HG03432 (cell line): ENCODE measurements at regions not wholly inside any gene's neighbourhood (a gene's known extent, or its start where the extent isn't known, plus 50 kb on each side); places are given as distances from the start of the nearest gene placed in this dataset.

Experiments
- ATAC-seq: cut with Tn5 transposase; IDR thresholded peaks from one replicate; pipeline ENCODE4 v1.9.1; 2021; ENCODE audit warnings: mild to moderate bottlenecking, moderate library complexity; ENCODE audit not compliant: unreplicated experiment

DNA sequence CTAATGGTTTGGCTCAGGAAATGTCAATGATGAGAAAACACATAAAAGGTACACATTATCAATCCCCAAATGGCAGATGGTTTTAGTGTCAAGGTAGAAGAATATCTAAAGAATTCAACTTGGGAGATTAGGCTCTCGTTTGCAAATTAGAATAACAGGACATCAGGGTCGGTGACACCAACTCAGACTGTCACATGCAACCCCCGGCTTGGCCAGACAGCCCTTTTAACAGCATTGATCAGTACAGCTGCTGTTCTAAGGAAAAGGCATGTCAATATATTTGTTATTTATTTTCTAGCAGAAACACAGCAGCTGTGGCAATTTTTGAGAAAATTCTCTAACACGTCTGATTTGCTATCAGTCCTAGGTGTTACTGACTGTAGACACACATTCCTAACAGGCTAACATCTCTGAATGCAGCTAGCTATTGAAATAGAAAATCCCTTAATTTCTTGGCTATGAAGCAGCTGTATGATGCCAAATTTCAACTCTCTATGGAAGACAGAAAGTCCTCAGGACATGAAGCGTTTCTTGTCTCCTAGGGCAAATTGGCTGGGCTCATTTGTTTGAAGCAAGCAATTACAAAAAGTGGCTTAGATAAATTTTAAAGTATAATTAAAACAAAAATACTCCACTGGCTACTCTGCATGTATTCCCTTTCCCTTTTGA lies 269.0 kb upstream of the CXXC4 start:
- no peak for ATAC-seq

DNA sequence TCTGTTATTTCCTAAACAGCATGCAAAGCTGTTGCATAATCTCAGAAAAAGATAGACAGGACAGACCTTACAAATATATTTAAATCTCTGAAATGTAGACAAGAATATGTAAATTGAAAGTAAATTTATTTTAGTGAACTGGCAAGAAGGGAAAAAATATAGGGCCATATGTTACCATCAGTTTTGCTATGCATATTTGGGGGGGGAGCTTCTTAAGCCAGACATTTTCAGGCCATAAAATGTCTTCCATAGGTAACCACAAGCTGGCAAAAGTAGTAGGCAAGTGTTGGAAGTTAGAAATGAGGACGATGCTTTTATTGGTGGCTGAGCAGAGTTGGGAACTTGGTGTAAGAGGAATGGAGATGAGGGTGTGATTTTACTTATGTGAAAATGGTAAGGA lies 272.0 kb upstream of the CXXC4 start:
- ATAC-seq = no peak

DNA sequence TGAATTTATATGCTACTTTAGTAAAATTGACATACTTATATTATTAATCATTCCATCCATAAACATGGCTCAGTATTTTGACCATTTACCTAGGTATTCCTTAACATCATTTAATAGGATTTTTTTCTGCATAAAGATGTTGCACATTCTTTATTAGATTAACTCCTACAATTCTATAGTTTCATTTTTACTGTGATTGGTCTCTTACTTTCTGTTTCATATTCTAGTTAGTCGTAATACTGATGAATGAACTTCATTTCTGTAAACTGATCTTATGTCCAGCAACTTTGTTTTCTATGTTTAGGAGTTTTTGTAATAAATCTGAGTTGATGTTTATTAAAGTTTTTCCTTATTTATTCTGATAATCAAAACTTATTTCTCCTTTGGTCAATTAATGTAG lies 278.2 kb upstream of the CXXC4 start:
- ATAC-seq = peak; percentile 74

DNA sequence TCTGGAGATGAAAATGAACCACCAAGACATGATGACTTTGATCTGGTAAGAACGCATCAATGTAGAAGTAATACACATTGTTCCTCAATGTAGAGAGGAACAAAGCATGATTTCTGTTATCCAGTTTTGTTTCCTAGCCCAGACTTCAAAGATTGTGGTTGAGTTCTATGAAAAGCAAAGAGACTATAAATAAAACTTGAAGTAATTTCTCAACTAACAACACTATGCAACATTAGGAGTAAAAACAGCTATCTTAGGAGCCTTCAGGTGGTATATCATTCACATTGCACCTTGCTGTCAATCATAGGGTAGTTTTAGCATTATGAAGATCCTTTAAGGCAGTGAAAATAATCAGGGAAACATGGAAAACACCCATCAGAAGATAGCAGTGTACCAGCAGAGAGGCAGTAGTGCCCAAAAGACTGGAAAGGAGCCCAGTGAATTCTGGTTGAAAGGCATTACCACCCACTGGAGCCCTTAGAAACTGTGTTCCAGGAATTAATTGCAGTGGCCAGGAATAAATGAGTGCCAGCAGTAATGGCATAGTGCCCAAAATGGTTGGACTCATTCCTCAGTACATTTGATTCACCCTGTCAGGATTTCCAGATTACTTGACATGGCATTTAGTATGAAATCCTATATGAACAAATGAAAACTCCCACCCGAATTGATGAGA lies 300.7 kb upstream of the CXXC4 start:
- no peak for ATAC-seq

DNA sequence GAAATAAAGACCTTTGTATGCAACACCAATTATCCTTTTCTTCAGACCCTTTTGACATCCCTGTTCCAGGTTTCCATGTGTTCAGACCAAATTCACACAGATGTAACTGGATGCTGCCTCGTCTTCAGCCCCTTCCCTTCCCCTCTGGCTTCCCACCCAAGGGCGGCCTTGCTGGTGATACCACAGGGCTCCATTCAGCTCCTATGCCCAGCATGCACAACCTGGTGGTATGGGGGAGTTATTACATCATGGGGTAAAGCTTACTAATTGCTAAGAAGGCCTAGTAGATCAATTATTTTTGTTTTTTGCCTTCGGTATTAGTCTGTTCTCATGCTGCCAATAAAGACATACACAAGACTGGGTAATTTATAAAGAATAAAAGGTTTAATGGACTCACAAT lies 317.0 kb upstream of the CXXC4 start:
- no peak for ATAC-seq

DNA sequence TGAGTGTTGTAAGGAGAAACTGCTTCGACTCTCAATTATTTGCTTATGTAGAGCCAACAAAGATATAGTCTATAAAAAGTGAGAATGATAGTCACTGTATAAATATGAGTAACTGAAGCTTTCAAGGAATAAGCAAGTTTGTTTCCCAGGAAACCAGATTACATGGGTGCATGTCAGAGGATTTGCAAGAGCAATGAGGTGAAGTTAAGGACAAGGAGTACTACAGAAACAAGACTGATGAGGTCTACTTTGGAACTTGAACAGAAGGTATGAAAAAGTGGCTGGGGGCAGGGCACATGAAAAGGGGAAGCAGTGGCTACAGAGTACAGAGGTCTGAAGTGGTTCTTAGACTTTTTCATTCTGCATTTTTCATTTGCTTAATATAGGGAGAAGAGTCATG lies 321.0 kb upstream of the CXXC4 start:
- ATAC-seq = peak; percentile 76

DNA sequence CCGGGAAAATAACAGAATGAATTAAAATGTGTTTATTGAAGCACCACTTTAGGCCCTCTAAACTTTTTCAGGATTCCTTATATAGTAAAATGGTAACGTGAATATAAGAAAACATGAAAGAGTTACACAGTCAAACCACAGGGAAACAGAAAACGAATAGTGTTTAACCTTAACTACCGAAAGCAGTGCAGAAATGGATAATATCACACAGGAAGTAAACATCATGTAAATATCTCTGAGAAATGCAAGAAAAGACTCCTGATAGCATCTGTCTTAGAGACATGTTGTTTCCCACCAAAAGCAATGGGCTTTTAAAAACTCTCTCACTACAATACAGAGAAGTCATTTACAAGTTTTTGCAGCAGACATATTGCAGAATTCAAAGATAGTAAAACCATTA lies 323.9 kb upstream of the CXXC4 start:
- peak; percentile 57 for ATAC-seq

DNA sequence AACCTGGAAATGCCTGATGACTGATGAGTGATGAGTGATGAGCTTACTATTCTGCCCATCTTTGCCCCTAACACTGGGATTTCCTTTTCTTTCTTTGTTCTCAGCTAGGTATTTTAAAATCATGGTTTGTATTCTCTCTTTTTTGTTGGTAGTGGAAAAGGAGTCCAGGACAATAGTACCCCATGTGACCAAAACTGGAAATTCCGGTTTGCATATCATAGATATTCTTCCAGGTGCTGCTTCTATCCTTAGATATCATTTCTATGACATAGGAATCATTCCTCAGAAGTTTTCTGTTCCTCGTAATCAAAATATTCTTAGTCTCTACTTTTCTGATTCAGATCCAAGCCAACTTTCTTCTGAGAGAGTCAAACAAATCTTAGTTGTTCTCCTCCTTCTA lies 320.5 kb upstream of the TET2 start:
- no peak for ATAC-seq

DNA sequence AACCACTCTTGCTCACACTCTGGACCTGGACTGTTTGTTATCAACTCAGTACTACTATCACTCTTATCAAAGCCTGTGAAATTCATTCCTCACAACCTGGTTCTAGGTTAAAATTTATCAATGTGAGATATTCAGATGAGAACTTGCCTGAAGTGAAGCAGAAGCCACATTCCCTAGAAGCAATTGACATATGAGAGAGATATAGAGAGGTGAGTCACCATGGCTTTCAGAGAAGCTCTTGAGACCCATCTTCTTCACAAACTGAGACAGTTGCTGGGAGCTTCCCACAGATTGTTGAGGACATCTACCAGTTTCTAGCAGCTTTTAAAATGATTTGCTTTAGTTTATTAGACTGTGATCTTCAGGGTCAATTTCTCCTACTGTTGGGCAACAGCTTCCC lies 316.9 kb upstream of the TET2 start:
- no peak for ATAC-seq

DNA sequence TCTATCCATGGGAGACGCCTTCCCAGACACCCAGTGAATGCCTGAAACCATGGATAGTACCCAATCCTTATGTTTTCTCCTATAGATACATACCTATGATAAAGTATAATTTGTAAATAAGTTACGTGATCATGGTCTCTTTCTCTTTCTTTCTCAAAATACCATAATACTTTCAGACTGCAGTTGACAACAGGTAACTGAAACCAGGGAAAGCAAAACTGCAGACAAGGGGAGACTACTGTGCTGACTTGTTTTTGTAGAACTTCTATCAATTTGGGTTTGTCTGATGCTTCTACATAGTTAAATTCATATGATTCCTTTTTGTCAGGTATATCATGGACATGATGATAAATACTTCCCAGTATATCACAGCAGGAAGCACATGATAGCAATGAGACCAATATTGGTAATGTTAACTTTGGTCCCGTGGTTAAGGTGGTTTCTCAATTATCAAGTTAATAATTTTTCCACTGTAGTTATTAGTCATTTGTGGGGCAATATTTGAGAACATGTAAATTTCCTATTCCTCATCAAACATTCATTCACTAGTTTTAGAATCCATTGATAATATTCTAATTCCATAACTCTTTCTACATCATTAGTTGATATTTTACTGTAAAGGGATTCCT lies 298.0 kb upstream of the TET2 start:
- ATAC-seq = no peak

DNA sequence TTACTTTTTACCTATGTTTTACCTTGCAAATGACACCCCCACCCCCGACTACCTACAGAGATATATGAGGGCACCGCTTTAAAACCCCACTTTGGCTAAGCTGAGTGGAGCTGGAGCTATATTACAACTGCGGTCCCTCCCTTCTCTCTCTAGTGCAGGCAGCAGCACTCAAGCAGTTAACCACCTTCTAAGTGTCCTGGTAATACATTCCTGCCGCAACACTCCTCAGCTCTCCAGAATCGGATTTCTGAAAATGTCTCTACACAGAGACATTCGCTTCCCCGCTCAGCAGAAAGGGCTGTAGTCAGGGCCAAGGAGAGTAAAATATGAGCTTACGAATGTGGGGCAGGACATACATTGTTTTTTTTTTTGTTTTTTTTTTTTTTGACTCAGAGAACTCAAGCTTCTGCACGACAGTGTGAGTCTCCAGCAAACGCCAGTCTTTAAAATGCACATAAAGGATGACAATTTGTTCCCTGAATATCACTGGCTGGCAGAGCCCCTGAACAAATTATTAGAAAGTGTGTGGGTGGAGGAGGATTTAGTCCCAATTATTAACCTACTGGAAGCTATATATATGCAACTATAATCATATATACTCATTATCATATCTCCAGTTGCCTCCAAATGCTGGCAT lies 287.0 kb upstream of the TET2 start:
- ATAC-seq = no peak

DNA sequence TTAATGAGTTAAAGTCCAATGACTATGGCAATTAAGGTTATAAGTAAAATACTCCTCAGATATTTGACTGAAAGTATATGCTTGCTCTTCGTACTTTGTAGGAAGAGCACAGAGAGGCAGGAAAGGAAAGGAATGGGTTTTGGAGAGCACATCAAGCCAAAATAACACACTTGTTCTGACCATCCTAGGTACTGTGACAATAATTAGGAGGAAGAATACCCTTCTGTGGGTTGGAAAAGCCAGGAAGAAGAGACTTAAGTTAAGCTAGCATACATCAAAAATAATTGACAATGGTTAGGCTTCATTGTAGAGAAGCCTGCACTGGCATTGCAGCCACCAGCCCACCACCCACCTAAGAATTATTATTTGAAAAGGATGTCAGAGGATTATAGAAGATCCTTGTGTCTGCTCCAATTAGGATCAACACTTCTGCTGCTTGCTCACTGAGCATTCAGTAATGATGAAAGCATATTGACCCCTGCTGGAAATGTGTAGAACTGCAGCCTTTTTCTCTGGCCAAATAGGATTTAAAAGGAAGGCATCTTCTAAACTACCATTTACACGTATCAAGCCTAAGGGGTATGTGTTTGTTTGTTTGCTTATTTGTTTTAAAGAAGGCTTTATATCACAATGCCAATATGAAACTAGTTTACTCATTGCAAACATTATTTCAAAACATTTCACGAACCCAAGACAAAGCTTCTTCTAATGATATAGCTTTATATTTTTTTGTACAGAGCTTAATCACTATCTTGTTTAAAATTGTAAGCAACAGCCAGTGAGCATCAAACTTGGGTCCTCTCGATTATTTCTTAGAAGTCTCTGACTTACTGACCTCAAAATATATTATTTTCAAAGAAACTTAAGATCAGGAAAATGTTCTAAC lies 286.2 kb upstream of the TET2 start:
- peak; percentile 92 for ATAC-seq

DNA sequence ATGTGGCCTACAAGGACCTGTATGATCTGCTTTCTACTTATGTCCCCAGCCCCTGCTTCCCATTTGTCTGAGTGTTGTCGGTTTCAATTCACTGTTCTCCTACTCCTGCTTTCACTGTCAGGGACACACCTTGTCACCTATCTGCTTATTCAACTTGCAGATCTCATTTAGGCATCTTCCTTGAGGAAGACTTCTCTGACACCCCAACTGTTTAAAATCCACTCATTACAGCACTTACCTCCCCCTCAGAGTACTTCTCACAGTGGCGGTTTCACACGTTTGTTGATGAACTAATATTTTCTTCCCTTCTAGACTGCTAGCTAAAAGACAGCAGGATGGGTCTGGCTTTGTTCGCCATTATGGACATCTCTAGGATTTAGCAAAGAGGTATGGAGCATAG lies 279.9 kb upstream of the TET2 start:
- ATAC-seq = no peak

DNA sequence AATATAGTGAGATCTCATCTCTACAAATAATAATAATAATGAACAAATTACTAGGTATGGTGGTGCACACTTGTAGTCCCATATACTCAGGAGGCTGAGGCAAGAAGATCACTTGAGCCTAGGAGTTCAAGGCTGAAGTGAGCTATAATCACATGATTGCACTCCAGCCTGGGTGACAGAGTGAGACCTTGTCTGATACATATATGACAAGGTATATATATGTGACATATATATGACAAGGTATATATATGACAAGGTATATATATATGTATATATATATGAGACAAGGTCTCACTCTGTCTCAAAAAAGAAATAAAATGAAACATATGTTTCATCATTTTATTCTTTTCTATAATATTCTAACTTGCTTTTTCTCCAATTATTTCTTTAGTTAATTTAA lies 278.1 kb upstream of the TET2 start:
- peak; percentile 41 for ATAC-seq

DNA sequence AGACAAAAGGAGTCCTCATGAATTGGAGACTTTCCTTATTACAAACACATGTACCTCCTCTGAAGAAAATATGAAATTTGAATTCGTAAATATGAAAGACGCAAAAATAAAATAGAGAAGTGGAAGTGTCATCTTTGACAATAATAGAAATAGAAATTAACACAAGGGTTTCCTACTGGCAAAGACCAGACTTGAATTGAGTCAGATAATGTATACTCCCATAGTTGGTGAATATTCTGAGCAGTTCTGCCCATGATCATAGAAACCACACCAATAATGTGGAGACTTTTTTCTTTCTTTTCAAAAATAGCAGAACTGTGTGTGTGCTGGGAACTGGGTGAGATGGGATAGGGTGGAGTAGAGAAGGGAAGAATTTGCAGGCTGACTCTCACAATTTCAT lies 277.7 kb upstream of the TET2 start:
- peak; percentile 93 for ATAC-seq

DNA sequence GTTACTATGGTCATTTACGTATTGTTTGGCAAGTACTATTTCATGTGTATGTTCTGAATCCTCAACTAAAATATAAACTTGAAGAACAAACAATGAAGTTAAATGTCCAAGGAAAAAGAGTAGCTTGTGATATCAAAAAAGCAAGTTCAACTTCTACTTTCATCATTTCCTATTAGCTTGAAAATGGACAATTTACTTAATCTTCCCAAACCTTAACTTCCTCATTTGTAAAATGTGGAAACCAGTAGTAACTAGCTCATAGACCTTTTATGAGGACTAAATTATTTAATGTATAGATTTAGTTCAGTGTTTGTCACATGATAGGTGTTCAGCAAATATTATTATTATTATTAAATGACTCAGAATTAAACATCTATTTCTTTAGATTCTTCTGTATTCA lies 276.8 kb upstream of the TET2 start:
- no peak for ATAC-seq

DNA sequence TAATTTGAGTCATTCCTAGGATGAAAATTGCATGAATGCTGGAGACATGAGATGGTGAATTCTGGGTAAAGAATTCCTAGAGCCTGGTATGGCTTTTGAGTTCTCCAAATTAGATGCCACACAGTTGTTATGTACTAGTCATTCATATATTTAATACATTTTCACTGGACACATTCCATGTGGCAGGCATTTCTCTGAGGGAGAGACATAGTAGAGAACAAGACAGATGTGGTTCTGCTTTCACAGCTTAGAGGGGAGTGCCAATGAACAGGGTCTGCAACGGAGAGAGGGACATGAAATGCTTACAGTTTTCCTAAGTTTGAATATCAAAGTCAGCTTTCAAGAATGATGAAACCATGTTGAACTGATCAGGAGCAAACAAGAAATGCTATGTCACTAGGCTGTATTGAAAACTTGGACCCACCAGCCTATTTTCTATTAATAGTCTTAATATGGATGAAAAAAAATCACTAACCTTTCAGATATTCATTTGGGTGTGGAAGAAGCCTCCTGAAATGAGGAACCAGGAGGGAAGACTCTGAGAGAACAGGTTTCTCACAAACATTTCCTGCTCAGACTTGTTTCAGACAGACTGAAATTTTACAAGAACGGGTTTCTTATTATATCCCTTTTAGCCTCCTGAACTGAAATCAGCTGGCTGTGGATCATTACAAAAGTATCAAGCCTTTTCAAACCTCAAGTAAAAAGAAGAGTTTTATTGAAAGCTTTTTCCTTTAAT lies 276.0 kb upstream of the TET2 start:
- ATAC-seq = peak; percentile 37

DNA sequence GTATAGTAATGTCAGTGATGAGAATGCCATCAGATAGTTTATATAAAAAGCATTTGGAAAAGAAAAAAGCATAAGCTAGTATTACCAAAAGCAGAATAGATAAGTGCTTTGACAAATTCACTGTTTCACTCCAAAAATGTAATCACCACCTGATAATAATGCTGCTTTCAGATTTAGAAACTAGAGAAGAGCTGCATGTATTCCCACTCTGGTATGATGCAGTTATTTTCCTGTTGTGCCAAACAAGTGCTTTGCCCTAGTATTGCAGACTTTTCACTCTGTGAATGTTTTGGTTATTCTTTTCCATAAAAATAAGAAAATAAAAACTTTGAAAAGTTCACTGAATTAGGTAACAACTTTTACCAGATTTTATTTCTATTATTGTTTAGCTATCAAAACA lies 267.7 kb upstream of the TET2 start:
- ATAC-seq = no peak

DNA sequence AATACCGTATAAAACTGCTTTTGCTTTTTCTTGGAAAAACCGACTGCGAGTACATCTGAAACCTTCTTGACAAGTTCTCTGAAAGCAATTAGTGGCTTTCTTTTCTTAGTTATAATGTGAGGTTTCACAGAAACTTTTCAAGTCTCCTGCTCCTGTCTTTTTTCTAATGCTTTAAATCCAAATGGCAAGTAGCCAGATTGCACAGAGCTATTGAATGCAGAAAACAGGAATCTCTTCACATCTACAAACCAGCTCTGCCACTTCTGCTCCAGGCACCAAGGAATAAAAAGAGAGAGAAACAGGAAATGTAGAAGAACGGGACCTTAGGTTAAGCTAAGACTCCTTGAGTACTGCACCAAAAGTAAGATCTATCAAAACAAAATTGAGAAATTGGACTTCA lies 267.3 kb upstream of the TET2 start:
- ATAC-seq = peak; percentile 82

DNA sequence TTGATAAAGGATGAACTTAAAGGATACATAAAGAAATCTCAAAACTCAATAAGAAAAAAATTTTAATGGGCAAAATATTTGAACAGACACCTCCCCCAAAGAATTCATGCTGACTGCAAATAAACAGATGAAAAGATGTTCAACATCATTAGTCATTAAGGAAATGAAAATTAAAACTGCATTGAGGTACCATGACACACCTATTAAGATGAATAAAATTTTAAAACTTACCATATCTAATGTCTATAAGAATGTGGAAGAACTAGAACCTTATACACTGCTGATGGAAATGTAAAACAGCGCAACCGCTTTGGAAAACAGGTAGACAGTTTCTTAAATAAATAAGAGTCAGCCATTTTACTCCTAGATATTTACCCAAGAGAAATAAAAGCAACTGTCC lies 266.8 kb upstream of the TET2 start:
- no peak for ATAC-seq
